ENCODE measurements at regions not wholly inside any gene's neighbourhood (a gene's known extent, or its start where the extent isn't known, plus 50 kb on each side); places are given as distances from the start of the nearest gene placed in this dataset.

GRCh38 chr12:3968523-3968922 lies 95.3 kb upstream of the PARP11 start:
- TF ChIP-seq RAD21 (IDR thresholded peaks at IDR 0.05; ENCODE audit: low read depth) (no peak), REST (IDR thresholded peaks at IDR 0.05; ENCODE audit: low read depth) (no peak), USF1 (IDR thresholded peaks at IDR 0.05) (no peak), TAF1 (IDR thresholded peaks at IDR 0.05; ENCODE audit: low read depth) (no peak), EP300 (IDR thresholded peaks at IDR 0.05; ENCODE audit: borderline replicate concordance) (no peak), MAX (IDR thresholded peaks at IDR 0.05) (no peak), ZBTB7A (IDR thresholded peaks at IDR 0.05; ENCODE audit: low read depth) (no peak), FOXM1 (IDR thresholded peaks at IDR 0.05; ENCODE audit: borderline replicate concordance, low read depth) (no peak), CREB1 (IDR thresholded peaks at IDR 0.05; ENCODE audit: low read depth) (no peak), YY1 (IDR thresholded peaks at IDR 0.05; ENCODE audit: low read depth) (no peak), CEBPB (IDR thresholded peaks at IDR 0.05) (no peak), NFIC (IDR thresholded peaks at IDR 0.05) (no peak), EGR1 (IDR thresholded peaks at IDR 0.05) (no peak)

GRCh38 chr12:3967556-3968160 lies 94.5 kb upstream of the PARP11 start:
- TF ChIP-seq CREB1 (IDR thresholded peaks at IDR 0.05; ENCODE audit: low read depth) (no peak), MAX (IDR thresholded peaks at IDR 0.05) (no peak), TAF1 (IDR thresholded peaks at IDR 0.05; ENCODE audit: low read depth) (no peak)

GRCh38 chr12:3966376-3966775 lies 93.2 kb upstream of the PARP11 start:
- TF ChIP-seq ZBTB7A (IDR thresholded peaks at IDR 0.05; ENCODE audit: low read depth) (no peak), TEAD4 (IDR thresholded peaks at IDR 0.05) (no peak), REST (IDR thresholded peaks at IDR 0.05; ENCODE audit: low read depth) (no peak), RAD21 (IDR thresholded peaks at IDR 0.05; ENCODE audit: low read depth) (no peak), YY1 (IDR thresholded peaks at IDR 0.05; ENCODE audit: low read depth) (no peak), FOXM1 (IDR thresholded peaks at IDR 0.05; ENCODE audit: borderline replicate concordance, low read depth) (no peak), NFIC (IDR thresholded peaks at IDR 0.05) (no peak), CREB1 (IDR thresholded peaks at IDR 0.05; ENCODE audit: low read depth) (no peak), MAX (IDR thresholded peaks at IDR 0.05) (no peak), TAF1 (IDR thresholded peaks at IDR 0.05; ENCODE audit: low read depth) (no peak), CEBPB (IDR thresholded peaks at IDR 0.05) (no peak), EGR1 (IDR thresholded peaks at IDR 0.05) (no peak), TCF12 (IDR thresholded peaks at IDR 0.05; ENCODE audit: low read depth) (no peak), USF1 (IDR thresholded peaks at IDR 0.05) (no peak), EP300 (IDR thresholded peaks at IDR 0.05; ENCODE audit: borderline replicate concordance) (no peak)

- TF ChIP-seq CREB1 (IDR thresholded peaks at IDR 0.05; ENCODE audit: low read depth) (no peak), MAX (IDR thresholded peaks at IDR 0.05) (no peak), TEAD4 (IDR thresholded peaks at IDR 0.05) (no peak), NFIC (IDR thresholded peaks at IDR 0.05) (no peak), TAF1 (IDR thresholded peaks at IDR 0.05; ENCODE audit: low read depth) (no peak), CEBPB (IDR thresholded peaks at IDR 0.05) (no peak), EP300 (IDR thresholded peaks at IDR 0.05; ENCODE audit: borderline replicate concordance) (no peak), FOXM1 (IDR thresholded peaks at IDR 0.05; ENCODE audit: borderline replicate concordance, low read depth) (no peak), RAD21 (IDR thresholded peaks at IDR 0.05; ENCODE audit: low read depth) (no peak), ZBTB7A (IDR thresholded peaks at IDR 0.05; ENCODE audit: low read depth) (no peak), TCF12 (IDR thresholded peaks at IDR 0.05; ENCODE audit: low read depth) (no peak), YY1 (IDR thresholded peaks at IDR 0.05; ENCODE audit: low read depth) (no peak), EGR1 (IDR thresholded peaks at IDR 0.05) (no peak), REST (IDR thresholded peaks at IDR 0.05; ENCODE audit: low read depth) (no peak), USF1 (IDR thresholded peaks at IDR 0.05) (no peak)
Observed at GRCh38 chr12:3965046-3965445, 91.8 kb upstream of the PARP11 start.
